IMR-90 (cell line): ENCODE measurements at regions not wholly inside any gene's neighbourhood (a gene's known extent, or its start where the extent isn't known, plus 50 kb on each side); places are given as distances from the start of the nearest gene placed in this dataset.

Source experiments
- ATAC-seq: fragments of 200-7000 bp; cut with Tn5 transposase; 2 replicates; pipeline ENCODE4 v1.9.1; 2020; ENCODE audit warnings: low read depth, mild to moderate bottlenecking, moderate library complexity
- BruUV-seq: library from RNA; stranded (reverse); fragments of 400-500 nt; replicated peaks from 2 replicates; lab custom pipeline; 2021; lab: Mats Ljungman, UMichigan
- CTCF ChIA-PET: fragments of 300-600 bp; formaldehyde crosslinking; extraction: SDS; loops from one replicate; lab custom pipeline; 2021; ENCODE audit warnings: antibody characterized with exemption; lab: Yijun Ruan, JAX
- POLR2A ChIA-PET: fragments of 300-600 bp; sonication (Branson Sonifier 250); formaldehyde crosslinking; loops from one replicate; lab custom pipeline; 2022; ENCODE audit warnings: antibody characterized with exemption; ENCODE audit not compliant: unreplicated experiment; lab: Charles Lee
- DNase-seq: peaks from one replicate; pipeline ENCODE4 v3.0.0; 2013
- H2AFZ ChIP-seq: replicated peaks from 2 replicates; pipeline ENCODE3; 2013; ENCODE audit warnings: low read length, mild to moderate bottlenecking; ENCODE audit not compliant: poor library complexity
- H2AK5ac ChIP-seq: 2 replicates; pipeline ENCODE4 v1.6.1; 2013; ENCODE audit warnings: low read depth, low read length, inconsistent platforms
- H2AK9ac ChIP-seq: replicated peaks from 2 replicates; pipeline ENCODE3; 2013; ENCODE audit warnings: mild to moderate bottlenecking, low read depth, low read length, moderate library complexity; ENCODE audit not compliant: poor library complexity
- H2BK120ac ChIP-seq: 2 replicates; pipeline ENCODE4 v1.6.1; 2013; ENCODE audit warnings: low read depth, low read length, inconsistent platforms
- H2BK15ac ChIP-seq: 3 replicates; pipeline ENCODE4 v1.6.1; 2013; ENCODE audit warnings: low read depth, low read length, inconsistent platforms
- H2BK20ac ChIP-seq: 2 replicates; pipeline ENCODE4 v1.6.1; 2013; ENCODE audit warnings: low read depth, mild to moderate bottlenecking, inconsistent platforms, low read length, moderate library complexity
- H2BK5ac ChIP-seq: 2 replicates; pipeline ENCODE4 v1.6.1; 2013; ENCODE audit warnings: mild to moderate bottlenecking, low read depth, low read length, inconsistent platforms; ENCODE audit not compliant: poor library complexity, severe bottlenecking
- H3K14ac ChIP-seq: replicated peaks from 2 replicates; pipeline ENCODE4 v1.6.1; 2013; ENCODE audit warnings: low read depth, low read length, inconsistent platforms
- H3K18ac ChIP-seq: 2 replicates; pipeline ENCODE4 v1.6.1; 2013; ENCODE audit warnings: low read depth, low read length, control low read depth
- H3K23ac ChIP-seq: 2 replicates; pipeline ENCODE4 v1.6.1; 2013; ENCODE audit warnings: low read depth, low read length, inconsistent platforms
- H3K27ac ChIP-seq: 2 replicates; pipeline ENCODE4 v1.5.1; 2013; ENCODE audit warnings: mild to moderate bottlenecking, control low read depth, low read length; ENCODE audit not compliant: insufficient read depth
- H3K27me3 ChIP-seq: 2 replicates; pipeline ENCODE4 v1.6.1; 2013; ENCODE audit warnings: low read length; ENCODE audit not compliant: control insufficient read depth, insufficient read depth
- H3K36me3 ChIP-seq: 2 replicates; pipeline ENCODE4 v1.6.1; 2013; ENCODE audit warnings: low read length, mixed read lengths; ENCODE audit not compliant: control insufficient read depth, insufficient read depth
- H3K4ac ChIP-seq: 2 replicates; pipeline ENCODE4 v1.6.1; 2013; ENCODE audit warnings: low read depth, low read length, inconsistent platforms
- H3K4me1 ChIP-seq: 2 replicates; pipeline ENCODE4 v1.6.1; 2013; ENCODE audit warnings: low read length, mixed read lengths; ENCODE audit not compliant: control insufficient read depth, insufficient read depth
- H3K4me2 ChIP-seq: 2 replicates; pipeline ENCODE4 v1.6.1; 2013; ENCODE audit warnings: low read depth, mild to moderate bottlenecking, control low read depth, low read length, moderate library complexity
- H3K4me3 ChIP-seq: 2 replicates; pipeline ENCODE4 v1.5.1; 2013; ENCODE audit warnings: low read depth, mild to moderate bottlenecking, control low read depth, low read length, moderate library complexity; ENCODE audit not compliant: insufficient read depth
- H3K56ac ChIP-seq: 2 replicates; pipeline ENCODE4 v1.6.1; 2013; ENCODE audit warnings: low read length, inconsistent platforms; ENCODE audit not compliant: insufficient read depth; ENCODE audit errors: extremely low read depth
- H3K79me1 ChIP-seq, 2 experiments: 2 replicates each; pipeline ENCODE4 v1.6.1; 2013; ENCODE audit warnings: low read length in 2 of 2, inconsistent platforms in 1 of 2, low read depth in 1 of 2
- H3K9ac ChIP-seq: 2 replicates; pipeline ENCODE4 v1.6.1; 2013; ENCODE audit warnings: low read depth, low read length, control low read depth
- H3K9me1 ChIP-seq: 2 replicates; pipeline ENCODE4 v1.6.1; 2013; ENCODE audit warnings: low read length, inconsistent platforms; ENCODE audit not compliant: insufficient read depth
- H3K9me3 ChIP-seq: 2 replicates; pipeline ENCODE4 v1.6.1; 2013; ENCODE audit warnings: low read length; ENCODE audit not compliant: control insufficient read depth, insufficient read depth
- H4K20me1 ChIP-seq: 2 replicates; pipeline ENCODE4 v1.6.1; 2013; ENCODE audit warnings: low read length, inconsistent platforms; ENCODE audit not compliant: insufficient read depth
- H4K5ac ChIP-seq: 2 replicates; pipeline ENCODE4 v1.6.1; 2013; ENCODE audit warnings: mild to moderate bottlenecking, low read depth, low read length, control low read depth
- H4K8ac ChIP-seq, 2 experiments: 2 replicates each; pipeline ENCODE4 v1.6.1; 2013; ENCODE audit warnings: low read depth in 2 of 2, low read length in 2 of 2, control low read depth in 1 of 2, inconsistent platforms in 1 of 2
- H4K91ac ChIP-seq: 2 replicates; pipeline ENCODE4 v1.6.1; 2013; ENCODE audit warnings: low read depth, low read length, inconsistent platforms; ENCODE audit not compliant: insufficient read depth
- BHLHE40 ChIP-seq: fragments of 150-350 bp; IDR thresholded peaks from 2 replicates; pipeline ENCODE4 v1.6.1; 2016; ENCODE audit warnings: mild to moderate bottlenecking, low read depth, low read length
- CEBPB ChIP-seq: IDR thresholded peaks from 2 replicates; pipeline ENCODE4 v1.6.1; 2012; ENCODE audit warnings: low read depth, low read length, improper control_type of control experiment
- CHD1 ChIP-seq: IDR thresholded peaks from 2 replicates; pipeline ENCODE4 v1.6.1; 2012; ENCODE audit warnings: low read depth, low read length, improper control_type of control experiment
- FOS ChIP-seq: fragments of 150-350 bp; IDR thresholded peaks from 2 replicates; pipeline ENCODE4 v1.6.1; 2016; ENCODE audit warnings: low read depth, low read length
- MAFK ChIP-seq: IDR thresholded peaks from 2 replicates; pipeline ENCODE4 v1.6.1; 2012; ENCODE audit warnings: low read depth, low read length, improper control_type of control experiment
- MAZ ChIP-seq: IDR thresholded peaks from 2 replicates; pipeline ENCODE4 v1.6.1; 2012; ENCODE audit warnings: low read depth, mild to moderate bottlenecking, low read length, improper control_type of control experiment, moderate library complexity, borderline replicate concordance
- MXI1 ChIP-seq: IDR thresholded peaks from 2 replicates; pipeline ENCODE4 v1.6.1; 2012; ENCODE audit warnings: low read depth, mild to moderate bottlenecking, low read length, moderate library complexity, borderline replicate concordance
- NFE2L2 ChIP-seq: fragments of 150-350 bp; IDR thresholded peaks from 2 replicates; pipeline ENCODE4 v1.6.1; 2016; ENCODE audit warnings: low read depth, mild to moderate bottlenecking, low read length
- POLR2A ChIP-seq: IDR thresholded peaks from 2 replicates; pipeline ENCODE4 v1.6.1; 2012; ENCODE audit warnings: mild to moderate bottlenecking, low read depth, low read length
- RAD21 ChIP-seq: IDR thresholded peaks from 2 replicates; pipeline ENCODE4 v1.6.1; 2012; ENCODE audit warnings: low read length, improper control_type of control experiment
- RCOR1 ChIP-seq: IDR thresholded peaks from 2 replicates; pipeline ENCODE4 v1.6.1; 2012; ENCODE audit warnings: mild to moderate bottlenecking, low read length, improper control_type of control experiment; ENCODE audit not compliant: insufficient replicate concordance
- RFX5 ChIP-seq: IDR thresholded peaks from 2 replicates; pipeline ENCODE4 v1.8.0; 2012; ENCODE audit warnings: low read depth, mild to moderate bottlenecking, low read length, moderate library complexity
- SMC3 ChIP-seq: fragments of 150-350 bp; IDR thresholded peaks from 2 replicates; pipeline ENCODE4 v1.6.1; 2016; ENCODE audit warnings: low read depth, mild to moderate bottlenecking, antibody characterized with exemption, low read length, moderate library complexity
- WGBS, 2 experiments: methylation state at CpG; one replicate each; pipeline versions ENCODE4 v1.1.5 to v1.1.7; 2013; ENCODE audit warnings: missing lambda C conversion rate in 2 of 2; ENCODE audit not compliant: insufficient read length in 1 of 2; ENCODE audit errors: extremely low coverage in 2 of 2; 5-methylcytosine and 5-hydroxymethylcytosine counted together
- dilution Hi-C: fragments of 300-500 bp; cut with HindIII; formaldehyde crosslinking; loops from one replicate; pipeline ENCODE4 v1.14.3; 2018; ENCODE audit warnings: low sequenced_read_pairs; ENCODE audit not compliant: unreplicated experiment
- in situ Hi-C: fragments of 300-500 bp; cut with MboI; formaldehyde crosslinking; loops from 3 replicates; pipeline ENCODE4 v1.14.3; 2019; ENCODE audit warnings: low sequenced_read_pairs, inconsistent platforms, mixed read lengths
- intact Hi-C: fragments of 100-400 bp; cut with micrococcal nuclease; formaldehyde crosslinking; loops from 2 replicates; pipeline ENCODE4 v1.10.0; 2022
- TF ChIP-seq, protein P1 (sequence below): fragments of 150-350 bp; IDR thresholded peaks from 2 replicates; pipeline ENCODE4 v1.6.1; 2016; ENCODE audit warnings: low read depth, mild to moderate bottlenecking, low read length, moderate library complexity, borderline replicate concordance
- TF ChIP-seq, protein P2 (sequence below): conservative IDR thresholded peaks from 2 replicates; pipeline ENCODE4 v1.5.1; 2012; ENCODE audit warnings: mild to moderate bottlenecking, low read depth, low read length, improper control_type of control experiment
- TF ChIP-seq, protein P3 (sequence below): fragments of 150-350 bp; IDR thresholded peaks from 2 replicates; pipeline ENCODE4 v1.6.1; 2017; ENCODE audit warnings: mild to moderate bottlenecking, antibody characterized with exemption, low read length, low read depth

DNA sequence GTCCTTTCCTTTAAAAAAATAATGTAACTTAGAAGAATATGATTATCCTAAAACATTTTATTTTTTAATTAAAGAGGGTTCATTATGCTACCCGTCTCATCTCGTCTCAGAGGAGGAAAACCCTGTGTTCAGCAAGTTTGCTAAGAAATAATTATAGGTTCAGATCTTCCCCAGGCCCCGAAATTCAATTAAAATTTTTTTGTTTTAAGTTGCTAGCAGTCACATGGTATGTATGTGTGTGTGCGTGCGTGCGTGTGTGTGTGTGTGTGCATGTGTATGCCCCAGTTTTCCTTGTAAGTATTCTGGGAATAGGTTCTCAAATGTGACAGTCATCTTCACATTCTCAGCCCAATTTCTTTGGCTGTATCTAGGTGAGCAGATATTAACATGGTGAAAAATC lies 86.6 kb upstream of the HOXC13 start:
- Histone ChIP-seq H2BK15ac (no peak overlapping the region), H3K14ac (no peak overlapping the region), H4K8ac (no peak overlapping the region), H2BK120ac (no peak overlapping the region), H3K9me1 (no peaks in the 10 kb centered on the region), H4K20me1 (no peaks in the 10 kb centered on the region), H3K23ac (no peak overlapping the region), H3K4ac (no peak overlapping the region), H3K4me2 (no peak overlapping the region), H2BK20ac (no peak overlapping the region), H3K9me3 (no peaks in the 10 kb centered on the region), H4K91ac (no peak overlapping the region), H3K4me3 (no peak overlapping the region), H2BK5ac (no peak overlapping the region), H4K5ac (no peak overlapping the region), H2AK9ac (no peak overlapping the region), H3K27ac (no peak overlapping the region), H3K9ac (no peak overlapping the region), H2AK5ac (no peak overlapping the region), H3K27me3 (peaks cover 30% of the 10 kb centered on the region), H3K4me1 (no peaks in the 10 kb centered on the region), H3K56ac (no peak overlapping the region), H3K36me3 (no peaks in the 10 kb centered on the region), H3K79me1 (no peaks in the 10 kb centered on the region), H3K18ac (no peak overlapping the region), H2AFZ (no peak overlapping the region)
- no CpG with 5 or more reads among the region's 6 CpGs for WGBS, 2 experiments
- no peak for TF ChIP-seq MXI1
- TF ChIP-seq, protein P1, sequence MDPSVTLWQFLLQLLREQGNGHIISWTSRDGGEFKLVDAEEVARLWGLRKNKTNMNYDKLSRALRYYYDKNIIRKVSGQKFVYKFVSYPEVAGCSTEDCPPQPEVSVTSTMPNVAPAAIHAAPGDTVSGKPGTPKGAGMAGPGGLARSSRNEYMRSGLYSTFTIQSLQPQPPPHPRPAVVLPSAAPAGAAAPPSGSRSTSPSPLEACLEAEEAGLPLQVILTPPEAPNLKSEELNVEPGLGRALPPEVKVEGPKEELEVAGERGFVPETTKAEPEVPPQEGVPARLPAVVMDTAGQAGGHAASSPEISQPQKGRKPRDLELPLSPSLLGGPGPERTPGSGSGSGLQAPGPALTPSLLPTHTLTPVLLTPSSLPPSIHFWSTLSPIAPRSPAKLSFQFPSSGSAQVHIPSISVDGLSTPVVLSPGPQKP, result no peak
- TF ChIP-seq CHD1, result no peak
- TF ChIP-seq FOS, result no peak
- no peak for TF ChIP-seq CEBPB
- no peak for TF ChIP-seq MAFK
- no peak for TF ChIP-seq RAD21
- no peak for TF ChIP-seq RFX5
- TF ChIP-seq NFE2L2, result no peak
- no peak for TF ChIP-seq RCOR1
- TF ChIP-seq SMC3, result no peak
- no peak for TF ChIP-seq BHLHE40
- TF ChIP-seq, protein P2, sequence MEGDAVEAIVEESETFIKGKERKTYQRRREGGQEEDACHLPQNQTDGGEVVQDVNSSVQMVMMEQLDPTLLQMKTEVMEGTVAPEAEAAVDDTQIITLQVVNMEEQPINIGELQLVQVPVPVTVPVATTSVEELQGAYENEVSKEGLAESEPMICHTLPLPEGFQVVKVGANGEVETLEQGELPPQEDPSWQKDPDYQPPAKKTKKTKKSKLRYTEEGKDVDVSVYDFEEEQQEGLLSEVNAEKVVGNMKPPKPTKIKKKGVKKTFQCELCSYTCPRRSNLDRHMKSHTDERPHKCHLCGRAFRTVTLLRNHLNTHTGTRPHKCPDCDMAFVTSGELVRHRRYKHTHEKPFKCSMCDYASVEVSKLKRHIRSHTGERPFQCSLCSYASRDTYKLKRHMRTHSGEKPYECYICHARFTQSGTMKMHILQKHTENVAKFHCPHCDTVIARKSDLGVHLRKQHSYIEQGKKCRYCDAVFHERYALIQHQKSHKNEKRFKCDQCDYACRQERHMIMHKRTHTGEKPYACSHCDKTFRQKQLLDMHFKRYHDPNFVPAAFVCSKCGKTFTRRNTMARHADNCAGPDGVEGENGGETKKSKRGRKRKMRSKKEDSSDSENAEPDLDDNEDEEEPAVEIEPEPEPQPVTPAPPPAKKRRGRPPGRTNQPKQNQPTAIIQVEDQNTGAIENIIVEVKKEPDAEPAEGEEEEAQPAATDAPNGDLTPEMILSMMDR, result no peak
- TF ChIP-seq, protein P3, sequence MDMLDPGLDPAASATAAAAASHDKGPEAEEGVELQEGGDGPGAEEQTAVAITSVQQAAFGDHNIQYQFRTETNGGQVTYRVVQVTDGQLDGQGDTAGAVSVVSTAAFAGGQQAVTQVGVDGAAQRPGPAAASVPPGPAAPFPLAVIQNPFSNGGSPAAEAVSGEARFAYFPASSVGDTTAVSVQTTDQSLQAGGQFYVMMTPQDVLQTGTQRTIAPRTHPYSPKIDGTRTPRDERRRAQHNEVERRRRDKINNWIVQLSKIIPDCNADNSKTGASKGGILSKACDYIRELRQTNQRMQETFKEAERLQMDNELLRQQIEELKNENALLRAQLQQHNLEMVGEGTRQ, result no peak
- TF ChIP-seq POLR2A, result no peak
- no peak for TF ChIP-seq MAZ
- intact Hi-C loops, result no loop called here
- no TSS peak for BruUV-seq
- DNase-seq (no peak), ATAC-seq (no peak)
- ChIA-PET CTCF (no interaction called here), POLR2A (no interaction called here)
- dilution Hi-C loops, result no loop called here
- in situ Hi-C loops, result no loop called here
